Parathyroid adenoma (tissue), 2 donors: ENCODE measurements at regions not wholly inside any gene's neighbourhood (a gene's known extent, or its start where the extent isn't known, plus 50 kb on each side); places are given as distances from the start of the nearest gene placed in this dataset.

ENCODE experiments used
- H2AFZ ChIP-seq: fragments of 300-600 bp; sonication (generic); one replicate; pipeline ENCODE4 v1.7.0; 2017; ENCODE audit warnings: antibody characterized with exemption, mild to moderate bottlenecking
- H3K27ac ChIP-seq: fragments of 300-600 bp; sonication (generic); one replicate; pipeline ENCODE4 v1.7.0; 2017
- H3K27me3 ChIP-seq: fragments of 300-600 bp; sonication (generic); one replicate; pipeline ENCODE4 v1.7.0; 2017; ENCODE audit warnings: low read length; ENCODE audit not compliant: control insufficient read depth, insufficient read depth
- H3K36me3 ChIP-seq: fragments of 300-600 bp; sonication (generic); one replicate; pipeline ENCODE4 v1.7.0; 2017; ENCODE audit warnings: low read length; ENCODE audit not compliant: control insufficient read depth, insufficient read depth
- H3K4me1 ChIP-seq: fragments of 300-600 bp; sonication (generic); one replicate; pipeline ENCODE4 v1.7.0; 2017; ENCODE audit warnings: control low read depth
- H3K4me2 ChIP-seq: fragments of 300-600 bp; sonication (generic); one replicate; pipeline ENCODE4 v1.7.0; 2017; ENCODE audit warnings: low read length
- H3K4me3 ChIP-seq: fragments of 300-600 bp; sonication (generic); one replicate; pipeline ENCODE4 v1.7.0; 2017; ENCODE audit warnings: low read depth, low read length
- H3K79me2 ChIP-seq: fragments of 300-600 bp; sonication (generic); one replicate; pipeline ENCODE4 v1.7.0; 2017; ENCODE audit warnings: control low read depth
- H3K9ac ChIP-seq: fragments of 300-600 bp; sonication (generic); one replicate; pipeline ENCODE4 v1.7.0; 2017; ENCODE audit warnings: mild to moderate bottlenecking
- H3K9me3 ChIP-seq: fragments of 300-600 bp; sonication (generic); one replicate; pipeline ENCODE4 v1.7.0; 2017; ENCODE audit warnings: low read length; ENCODE audit not compliant: control insufficient read depth
- TF ChIP-seq, protein P1 (sequence below): fragments of 300-600 bp; sonication (generic); IDR thresholded peaks from one replicate; pipeline ENCODE4 v1.7.0; 2017; ENCODE audit warnings: antibody characterized with exemption, mild to moderate bottlenecking
- donor health status: primary hyperparathyroidism.

DNA sequence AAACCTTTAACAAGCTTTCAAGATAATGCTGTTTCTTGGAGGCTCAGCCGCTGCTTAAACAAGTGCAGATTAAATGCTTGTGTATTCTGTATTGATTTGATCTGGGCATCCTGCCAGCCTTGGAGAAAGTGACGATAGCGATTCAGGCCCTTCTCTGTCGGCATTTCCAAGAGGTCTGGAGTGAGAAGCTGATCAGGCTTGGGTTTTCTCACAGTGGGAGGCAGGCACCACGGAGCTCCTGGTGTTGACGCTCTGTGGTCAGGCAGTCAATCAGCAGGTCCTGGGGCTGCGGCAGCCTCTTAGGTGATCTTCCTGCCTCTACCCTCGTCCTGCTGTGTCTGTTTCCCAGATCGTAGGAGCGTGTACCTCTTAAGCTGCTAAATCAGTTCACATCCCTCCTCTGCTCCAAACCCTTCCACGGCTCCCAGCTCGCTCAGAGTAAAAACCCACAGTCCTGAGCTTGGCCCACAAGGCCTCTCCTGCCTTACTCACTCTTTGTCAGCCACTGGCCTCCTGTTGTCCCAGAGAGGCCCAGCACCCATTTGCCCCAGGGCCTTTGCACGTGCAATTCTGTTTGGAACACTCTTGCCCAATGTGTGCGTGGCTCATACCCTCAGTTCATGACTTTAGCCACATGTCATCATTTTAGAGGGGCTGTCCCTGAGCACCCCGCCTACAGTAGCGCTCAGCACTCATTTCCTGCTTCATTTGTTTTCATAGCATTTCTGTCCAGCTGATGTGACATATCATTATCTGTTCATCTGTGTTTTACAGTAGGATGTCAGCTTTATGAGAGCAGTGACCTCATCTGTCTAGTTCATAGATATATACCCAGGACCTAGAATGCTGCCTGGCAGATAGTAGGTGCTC, 155.4 kb downstream of the AACS start:
- Histone ChIP-seq H2AFZ (no peak overlapping the region), H3K36me3 (no peaks in the 10 kb centered on the region), H3K9ac (no peak overlapping the region), H3K27ac (no peak overlapping the region), H3K79me2 (no peaks in the 10 kb centered on the region), H3K27me3 (no peaks in the 10 kb centered on the region), H3K4me2 (no peak overlapping the region), H3K4me3 (no peak overlapping the region), H3K4me1 (no peaks in the 10 kb centered on the region), H3K9me3 (no peaks in the 10 kb centered on the region)
- TF ChIP-seq, protein P1, sequence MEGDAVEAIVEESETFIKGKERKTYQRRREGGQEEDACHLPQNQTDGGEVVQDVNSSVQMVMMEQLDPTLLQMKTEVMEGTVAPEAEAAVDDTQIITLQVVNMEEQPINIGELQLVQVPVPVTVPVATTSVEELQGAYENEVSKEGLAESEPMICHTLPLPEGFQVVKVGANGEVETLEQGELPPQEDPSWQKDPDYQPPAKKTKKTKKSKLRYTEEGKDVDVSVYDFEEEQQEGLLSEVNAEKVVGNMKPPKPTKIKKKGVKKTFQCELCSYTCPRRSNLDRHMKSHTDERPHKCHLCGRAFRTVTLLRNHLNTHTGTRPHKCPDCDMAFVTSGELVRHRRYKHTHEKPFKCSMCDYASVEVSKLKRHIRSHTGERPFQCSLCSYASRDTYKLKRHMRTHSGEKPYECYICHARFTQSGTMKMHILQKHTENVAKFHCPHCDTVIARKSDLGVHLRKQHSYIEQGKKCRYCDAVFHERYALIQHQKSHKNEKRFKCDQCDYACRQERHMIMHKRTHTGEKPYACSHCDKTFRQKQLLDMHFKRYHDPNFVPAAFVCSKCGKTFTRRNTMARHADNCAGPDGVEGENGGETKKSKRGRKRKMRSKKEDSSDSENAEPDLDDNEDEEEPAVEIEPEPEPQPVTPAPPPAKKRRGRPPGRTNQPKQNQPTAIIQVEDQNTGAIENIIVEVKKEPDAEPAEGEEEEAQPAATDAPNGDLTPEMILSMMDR, result no peak

GRCh38 chr12:125221602-125222001, 156.4 kb downstream of the AACS start:
- H3K27me3 ChIP-seq, result no peaks in the 10 kb centered on the region
- no peaks in the 10 kb centered on the region for H3K9me3 ChIP-seq
- H3K79me2 ChIP-seq, result no peaks in the 10 kb centered on the region
- H2AFZ ChIP-seq, result no peak overlapping the region
- H3K27ac ChIP-seq, result no peak overlapping the region
- TF ChIP-seq, protein P1, result no peak
- H3K36me3 ChIP-seq, result no peaks in the 10 kb centered on the region
- H3K9ac ChIP-seq, result no peak overlapping the region
- no peak overlapping the region for H3K4me2 ChIP-seq
- H3K4me3 ChIP-seq, result no peak overlapping the region
- H3K4me1 ChIP-seq, result no peaks in the 10 kb centered on the region

DNA sequence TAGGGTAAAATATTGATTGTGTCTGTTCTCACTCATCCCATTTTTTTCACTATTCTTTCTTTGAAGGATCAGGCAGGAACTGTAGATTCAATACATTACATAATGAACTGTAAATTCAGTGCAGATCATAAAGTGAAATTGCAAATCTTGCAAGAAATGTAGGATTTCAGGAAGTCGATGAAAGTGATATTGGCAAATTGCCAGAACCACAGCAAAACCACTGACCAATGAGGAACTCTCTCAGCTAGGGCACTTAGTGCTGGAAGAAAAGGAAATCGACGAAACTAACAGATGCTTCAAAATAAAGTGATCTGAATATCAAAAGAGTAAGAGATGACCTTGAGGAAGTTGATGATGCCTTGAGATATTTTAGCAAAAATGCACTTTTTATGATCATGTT, 157.6 kb downstream of the AACS start:
- TF ChIP-seq, protein P1, result no peak
- Histone ChIP-seq H3K27ac (no peak overlapping the region), H3K79me2 (no peaks in the 10 kb centered on the region), H3K9ac (no peak overlapping the region), H3K27me3 (no peaks in the 10 kb centered on the region), H3K4me3 (no peak overlapping the region), H3K36me3 (no peaks in the 10 kb centered on the region), H3K9me3 (no peaks in the 10 kb centered on the region), H2AFZ (no peak overlapping the region), H3K4me1 (no peaks in the 10 kb centered on the region), H3K4me2 (no peak overlapping the region)

GRCh38 chr12:125225641-125226040, 160.4 kb downstream of the AACS start:
- Histone ChIP-seq H3K79me2 (no peaks in the 10 kb centered on the region), H3K9me3 (no peaks in the 10 kb centered on the region), H3K36me3 (no peaks in the 10 kb centered on the region), H3K4me3 (no peak overlapping the region), H3K9ac (no peak overlapping the region), H3K4me1 (no peaks in the 10 kb centered on the region), H3K27ac (no peak overlapping the region), H3K27me3 (no peaks in the 10 kb centered on the region), H3K4me2 (no peak overlapping the region), H2AFZ (no peak overlapping the region)
- TF ChIP-seq, protein P1, result no peak
